HG03565 (cell line): ENCODE measurements at regions not wholly inside any gene's neighbourhood (a gene's known extent, or its start where the extent isn't known, plus 50 kb on each side); places are given as distances from the start of the nearest gene placed in this dataset.
"Not testable (repeated sequence)": the region's sequence is repeated elsewhere in the genome, so short reads cannot be mapped to it uniquely, and the experiment has no call there.

Experiments used
- ATAC-seq: cut with Tn5 transposase; IDR thresholded peaks from one replicate; pipeline ENCODE4 v1.9.1; 2021; ENCODE audit warnings: mild to moderate bottlenecking, moderate library complexity; ENCODE audit not compliant: unreplicated experiment

GRCh38 chr10:33795529-33795928 is 461.1 kb upstream of the NRP1 start:
- no peak for ATAC-seq

GRCh38 chr10:33794460-33794859 is 460.0 kb upstream of the NRP1 start:
- no peak for ATAC-seq

DNA sequence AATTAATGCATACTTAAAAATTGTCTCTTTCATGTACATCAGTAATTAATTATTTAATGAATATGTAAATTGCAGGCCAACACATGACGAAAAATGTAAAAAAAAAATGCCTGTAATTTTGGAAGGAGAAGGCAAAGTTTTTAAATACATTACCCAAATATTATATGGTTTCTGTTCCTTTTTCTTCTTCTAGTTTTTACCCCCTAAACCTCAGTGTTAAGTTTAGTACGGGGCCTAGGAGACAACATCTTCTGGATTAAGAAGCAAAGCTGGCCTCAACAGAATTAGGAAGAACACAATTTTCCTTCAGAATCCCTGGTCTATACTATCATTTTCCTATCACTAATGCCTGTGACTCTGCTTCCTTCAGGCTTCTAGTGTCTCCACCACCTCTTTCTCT is 459.3 kb upstream of the NRP1 start:
- ATAC-seq, result no peak

DNA sequence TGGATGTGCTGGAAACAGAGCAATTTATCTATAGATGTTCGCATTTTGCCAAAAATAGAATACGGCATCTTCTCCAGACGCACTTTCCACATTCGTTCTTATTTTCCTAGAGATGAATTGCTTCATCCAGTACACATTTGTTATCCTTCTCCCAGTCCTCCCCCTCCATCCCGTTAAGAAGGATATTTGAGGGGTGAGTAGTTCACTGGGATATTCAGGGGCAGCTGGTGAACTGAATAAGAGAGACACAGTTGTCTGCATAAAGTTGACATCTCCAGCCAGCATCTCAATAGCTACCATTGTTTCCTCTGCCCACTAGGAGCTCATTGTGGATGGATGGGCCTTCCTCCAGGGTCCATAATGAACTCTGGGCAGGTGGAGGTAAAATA is 456.8 kb upstream of the NRP1 start:
- no peak for ATAC-seq

GRCh38 chr10:33790521-33791271 is 456.2 kb upstream of the NRP1 start:
- ATAC-seq, result no peak

DNA sequence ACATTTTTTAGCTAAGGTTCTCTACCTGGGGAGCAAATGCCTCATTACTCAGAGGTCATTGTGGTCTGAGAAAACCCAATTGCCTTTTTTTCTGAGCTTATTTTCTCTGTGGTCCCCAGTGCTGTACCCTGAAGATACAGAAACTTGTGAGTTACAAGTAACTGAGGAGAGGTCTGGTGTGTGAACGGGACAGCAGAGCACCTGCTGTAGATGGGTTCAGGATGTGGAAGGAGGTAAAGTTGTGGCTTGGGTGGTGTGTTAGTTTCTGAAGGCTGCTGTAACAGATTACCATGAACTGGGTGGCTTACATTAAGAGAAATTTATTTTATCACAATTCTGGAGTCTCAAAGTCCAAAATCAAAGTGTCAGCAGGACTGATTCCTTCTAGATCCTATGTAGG is 449.1 kb upstream of the NRP1 start:
- no peak for ATAC-seq

DNA sequence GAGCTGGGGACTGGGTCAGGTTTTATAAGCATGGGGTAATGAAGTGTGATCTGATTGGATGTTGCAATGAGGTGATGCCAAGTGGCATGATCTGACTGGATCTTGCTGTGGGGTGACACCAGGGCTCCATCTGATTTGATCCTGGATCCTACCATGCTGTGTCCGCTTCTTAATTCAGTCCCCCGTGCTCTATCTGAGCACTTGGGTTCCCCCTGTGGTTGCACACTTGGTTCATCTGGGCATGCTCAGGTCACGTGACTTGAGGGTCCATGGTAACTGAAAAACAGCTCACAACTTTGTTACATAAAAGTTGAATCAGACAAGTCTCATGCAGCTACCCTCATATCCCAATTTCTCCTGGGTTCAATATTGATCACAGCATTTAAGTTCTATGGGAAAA is 448.6 kb upstream of the NRP1 start:
- no peak for ATAC-seq

- ATAC-seq, result no peak
These were observed 447.3 kb upstream of the NRP1 start for GRCh38 chr10:33781606-33782395.

GRCh38 chr10:33780961-33781360 is 446.5 kb upstream of the NRP1 start:
- no peak for ATAC-seq

DNA sequence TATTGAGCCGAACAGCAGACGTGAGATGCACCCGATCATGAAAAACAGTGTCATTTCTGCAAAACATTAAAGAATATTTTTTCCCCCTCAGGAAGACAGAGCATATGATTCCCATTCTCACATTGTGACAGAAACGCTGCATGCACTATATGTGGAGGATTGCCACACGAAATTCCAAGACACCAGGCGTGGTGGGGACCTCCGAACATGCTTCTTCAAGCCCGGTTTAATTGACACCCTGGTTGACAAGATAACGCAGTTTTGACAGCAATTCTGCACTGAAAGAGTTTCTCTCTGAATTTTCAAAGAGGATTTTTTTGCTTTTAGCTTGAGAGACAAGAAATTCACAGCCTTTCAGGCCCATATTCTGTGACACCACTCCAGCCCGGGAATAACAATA is 442.8 kb upstream of the NRP1 start:
- no peak for ATAC-seq

- ATAC-seq, result no peak
These were observed 442.1 kb upstream of the NRP1 start for GRCh38 chr10:33776419-33777070.

- no peak for ATAC-seq
These were observed 440.4 kb upstream of the NRP1 start for GRCh38 chr10:33774857-33775256.

- no peak for ATAC-seq
These were observed 439.5 kb upstream of the NRP1 start for GRCh38 chr10:33773886-33774480.

GRCh38 chr10:33773253-33773573 is 438.7 kb upstream of the NRP1 start:
- no peak for ATAC-seq

DNA sequence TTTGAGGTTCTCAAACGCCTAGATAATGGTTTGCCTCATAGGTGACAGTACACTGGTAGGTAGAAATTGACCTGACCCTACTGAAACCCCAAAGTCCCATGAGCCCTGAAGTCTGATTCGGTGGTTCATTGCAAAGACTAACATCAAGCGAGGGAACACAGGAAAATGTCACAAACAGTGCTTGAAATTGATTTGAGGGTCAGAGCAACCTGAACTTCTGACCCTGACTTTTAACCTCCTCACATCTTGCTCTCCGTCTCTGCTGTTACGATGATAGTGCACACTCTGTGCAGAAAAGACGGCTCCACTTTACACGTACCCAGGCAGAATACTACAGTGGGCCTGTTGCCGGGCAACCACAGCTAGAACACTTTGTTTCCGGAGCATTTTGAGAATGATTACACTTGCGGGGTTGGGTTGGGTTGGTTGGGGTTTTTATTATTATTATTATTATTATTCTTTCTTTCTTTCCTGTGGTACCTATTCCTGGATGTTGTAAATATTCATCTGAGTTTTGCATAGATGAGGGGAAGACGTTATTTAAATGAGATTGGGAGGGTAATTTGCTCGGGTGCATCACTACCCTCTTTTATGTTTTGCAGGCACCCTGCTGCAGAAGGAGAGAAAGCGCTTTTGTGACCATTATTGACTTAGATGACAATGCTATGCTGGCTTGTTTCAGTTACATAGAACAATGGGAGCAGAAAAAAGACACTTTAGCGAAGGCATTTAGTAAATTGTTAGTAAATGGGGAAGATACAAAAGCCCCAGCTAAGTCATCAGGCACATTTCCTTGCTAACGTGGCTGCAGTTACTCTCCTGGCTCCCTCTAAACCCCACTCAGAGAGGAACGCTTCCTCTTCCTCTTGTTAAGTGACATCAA is 438.1 kb upstream of the NRP1 start:
- ATAC-seq, result no peak

DNA sequence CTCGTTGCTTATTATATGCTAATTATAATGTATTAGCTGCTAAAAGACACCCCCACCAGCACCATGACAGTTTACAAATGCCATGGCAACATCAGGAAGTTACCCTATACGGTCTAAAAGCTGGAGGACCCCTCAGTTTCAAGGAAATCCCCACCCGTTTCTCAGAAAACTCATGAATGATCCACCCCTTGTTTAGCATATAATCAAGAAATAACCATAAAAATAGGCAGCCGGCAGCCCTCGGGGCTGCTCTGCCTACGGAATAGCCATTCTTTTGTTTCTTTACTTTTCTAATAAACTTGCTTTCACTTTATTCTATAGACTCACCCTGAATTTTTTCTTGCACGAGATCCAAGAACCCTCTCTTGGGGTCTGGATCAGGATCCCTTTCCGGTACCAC is 437.4 kb upstream of the NRP1 start:
- ATAC-seq, result not testable (repeated sequence)

GRCh38 chr10:33764694-33765185 is 430.3 kb upstream of the NRP1 start:
- ATAC-seq, result no peak

DNA sequence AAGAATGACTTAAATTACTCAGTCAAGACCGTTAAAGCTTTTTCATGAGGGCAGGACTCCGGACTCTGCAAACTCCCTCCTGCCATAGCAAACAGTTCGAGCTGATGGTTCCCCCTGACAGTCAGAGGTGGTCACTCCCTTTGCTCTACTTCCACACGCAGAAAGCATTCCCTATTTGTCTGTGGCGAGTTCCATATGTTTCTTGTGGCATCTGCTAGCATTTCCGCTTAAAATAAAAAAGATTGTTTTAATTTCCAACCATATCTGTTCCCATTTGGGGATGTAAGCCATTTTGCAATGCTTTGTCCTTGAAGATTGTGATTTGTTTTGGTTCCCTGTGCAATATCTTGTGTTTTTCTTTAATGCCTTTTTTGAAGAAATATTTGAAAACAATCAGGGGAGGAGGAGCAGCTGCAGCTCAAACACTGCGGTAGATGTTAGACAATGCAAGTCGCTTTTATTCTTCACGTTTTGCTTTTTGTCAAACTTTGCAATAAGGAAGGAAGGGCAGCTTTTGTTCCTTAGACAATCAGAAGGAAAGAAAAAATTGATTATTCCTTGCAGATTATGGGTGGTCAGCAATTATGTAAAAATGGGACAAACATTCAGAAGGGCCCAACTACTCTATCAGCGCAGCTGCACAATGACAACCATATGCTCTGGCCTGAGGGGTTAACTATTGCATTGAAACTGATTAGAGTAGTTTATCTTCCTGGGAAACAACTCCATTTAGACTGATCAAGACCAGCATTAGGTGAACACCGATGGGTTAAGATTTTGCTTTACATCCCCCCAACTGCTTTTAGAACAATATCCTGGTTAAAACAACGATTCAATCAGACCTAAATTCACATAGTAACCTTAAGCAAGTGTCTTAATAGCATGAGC is 425.8 kb upstream of the NRP1 start:
- no peak for ATAC-seq

DNA sequence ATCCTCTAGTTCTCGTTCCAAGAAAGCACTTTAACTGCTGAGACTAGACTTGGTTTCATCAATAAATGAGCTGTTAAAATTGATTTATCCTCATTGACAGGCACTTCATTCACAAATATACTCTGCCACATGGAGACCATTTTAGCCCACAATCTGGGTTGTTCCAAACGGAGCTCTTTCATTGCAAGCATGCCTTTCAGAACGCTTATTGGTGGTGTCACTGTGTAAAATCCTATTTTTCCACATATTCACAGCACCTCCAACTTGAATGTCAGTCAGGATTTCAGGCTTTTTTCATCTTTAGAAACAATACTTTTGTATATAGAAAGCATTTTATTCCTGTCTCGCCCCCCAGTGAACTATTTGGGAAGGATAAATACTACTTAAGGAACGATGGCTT is 424.7 kb upstream of the NRP1 start:
- no peak for ATAC-seq

DNA sequence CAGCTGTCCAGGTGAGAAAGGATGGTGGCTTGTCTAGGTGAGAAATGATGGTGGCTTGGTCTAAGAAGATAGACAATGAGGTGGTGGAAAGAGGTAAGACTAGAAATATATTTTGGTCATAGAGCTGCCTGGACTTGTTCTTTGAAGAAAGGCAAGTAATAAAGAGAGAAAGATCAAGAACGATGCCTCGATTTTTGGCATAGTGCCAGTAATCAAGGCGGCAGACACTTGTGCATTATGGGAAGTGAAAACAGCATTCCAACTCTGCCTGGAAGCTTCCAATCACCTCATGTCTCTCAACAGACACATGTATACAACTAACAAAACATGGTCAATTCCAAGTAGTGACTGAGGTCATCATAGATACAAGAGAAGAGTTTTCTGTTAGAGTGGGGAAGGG is 423.8 kb upstream of the NRP1 start:
- ATAC-seq, result no peak
